ENCODE measurements at regions not wholly inside any gene's neighbourhood (a gene's known extent, or its start where the extent isn't known, plus 50 kb on each side); places are given as distances from the start of the nearest gene placed in this dataset.
"Not testable (repeated sequence)": the region's sequence is repeated elsewhere in the genome, so short reads cannot be mapped to it uniquely, and the experiment has no call there.

DNA sequence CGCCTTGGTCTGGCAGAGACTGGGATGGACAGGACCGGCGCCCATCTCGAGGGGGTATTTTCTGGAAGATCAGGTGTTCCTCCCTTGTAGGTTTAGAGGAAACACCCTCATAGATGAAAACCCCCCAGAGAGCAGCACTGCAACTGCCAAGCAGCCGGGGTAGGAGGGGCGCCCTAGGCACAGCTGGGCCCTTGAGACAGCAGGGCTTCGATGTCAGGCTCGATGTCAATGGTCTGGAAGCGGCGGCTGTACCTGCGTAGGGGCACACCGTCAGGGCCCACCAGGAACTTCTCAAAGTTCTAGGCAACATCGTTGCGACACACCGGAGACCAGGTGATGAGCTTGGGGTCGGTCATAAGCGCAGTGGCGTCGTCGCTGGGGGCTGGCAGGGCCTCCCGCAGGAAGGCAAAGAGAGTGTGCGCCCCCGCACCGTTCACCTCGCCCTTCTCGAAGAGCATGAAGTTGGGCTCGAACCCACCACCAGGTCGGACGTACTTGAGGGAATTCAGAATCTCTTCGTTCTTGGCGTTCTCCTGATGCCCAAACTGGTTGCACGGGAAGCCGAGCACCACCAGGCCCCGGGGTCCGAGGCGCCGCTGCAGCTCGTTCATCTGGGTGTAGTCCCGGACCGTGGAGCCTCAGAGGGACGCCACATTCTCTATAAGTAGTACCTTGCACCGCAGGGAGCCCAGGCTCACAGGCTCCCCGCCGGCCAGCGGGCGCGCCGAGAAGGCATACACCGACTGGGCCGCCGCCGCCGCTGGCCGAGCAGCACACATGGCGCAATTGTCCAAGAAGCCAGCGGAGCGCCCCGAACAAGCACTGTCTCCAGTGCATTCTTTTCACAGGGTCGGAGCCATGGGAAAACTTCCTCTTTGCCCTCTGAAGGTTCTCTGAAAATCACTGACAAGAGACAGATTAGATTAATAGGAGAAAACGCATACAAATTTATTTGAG is 59.0 kb upstream of the ATXN3L start:
- ATAC-seq: not testable (repeated sequence)

DNA sequence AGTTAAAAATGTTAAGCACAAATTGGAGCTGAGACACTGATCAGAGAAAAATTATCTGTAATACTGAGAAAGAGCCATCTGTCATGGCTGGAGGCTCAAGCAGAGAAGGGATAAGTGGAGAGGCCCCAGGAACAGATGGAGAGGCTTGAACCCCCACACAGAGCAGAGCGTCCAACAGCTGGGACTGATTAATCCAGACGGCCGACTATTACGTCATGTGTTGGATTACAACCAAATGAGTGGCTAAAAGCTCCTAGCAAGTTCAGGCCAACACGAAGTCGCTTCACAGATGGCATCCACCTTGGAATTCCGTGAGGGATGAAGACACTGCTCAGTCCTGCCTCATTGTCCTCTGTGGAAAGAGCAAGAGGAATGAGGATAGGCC is 57.7 kb upstream of the ATXN3L start:
- ATAC-seq: no peak

DNA sequence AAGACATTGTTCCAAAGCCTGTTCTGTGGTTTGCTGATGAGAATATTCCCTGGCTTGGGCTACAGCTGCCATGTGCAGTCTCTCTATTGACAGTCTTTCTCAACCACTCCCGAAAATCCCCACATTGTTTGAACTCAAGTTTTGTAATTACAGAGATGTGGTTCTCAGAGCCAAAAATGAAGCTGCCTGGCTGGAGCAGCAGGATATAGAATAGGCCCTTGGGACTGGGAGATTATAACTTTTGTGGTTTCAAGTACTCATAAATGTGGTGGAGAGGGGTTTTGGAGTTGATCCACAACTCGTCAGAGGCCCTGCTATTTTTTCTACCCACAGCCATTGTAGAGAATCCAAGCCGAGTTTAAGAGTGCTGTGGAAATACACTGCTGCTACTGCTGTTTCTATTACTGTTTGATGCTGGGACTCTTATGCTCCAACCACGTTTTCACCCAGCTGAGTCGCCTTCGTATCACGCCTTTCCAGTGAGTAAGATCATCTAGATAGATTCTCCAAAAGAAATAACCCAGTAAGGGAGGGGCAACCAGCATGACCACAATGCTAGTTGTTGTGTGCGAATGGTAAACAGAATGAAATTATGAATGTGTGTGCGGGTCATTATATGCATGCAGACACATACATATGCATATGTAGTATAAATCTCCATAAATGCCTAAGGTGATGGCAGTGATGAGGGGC is 57.1 kb upstream of the ATXN3L start:
- ATAC-seq: peak in 1 of 2 donors; percentile 11

DNA sequence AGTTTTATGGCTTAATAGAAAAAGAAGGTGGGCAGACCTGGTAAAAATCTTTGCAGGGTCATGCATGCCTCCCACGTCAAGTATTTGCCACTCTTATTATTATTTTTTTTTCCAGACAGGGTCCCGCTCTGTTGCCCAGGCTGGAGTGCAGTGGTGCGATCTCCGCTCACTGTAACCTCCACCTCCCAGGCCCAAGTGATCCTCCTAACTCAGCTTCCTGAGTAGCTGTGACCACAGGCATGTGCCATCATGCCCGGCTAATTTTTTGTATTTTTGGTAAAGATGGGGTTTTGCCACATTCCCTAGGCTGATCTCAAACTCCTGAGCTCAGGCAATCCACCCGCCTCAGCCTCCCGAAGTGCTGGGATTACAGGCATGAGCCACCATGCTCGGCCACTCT is 55.7 kb upstream of the ATXN3L start:
- ATAC-seq: not testable (repeated sequence)

DNA sequence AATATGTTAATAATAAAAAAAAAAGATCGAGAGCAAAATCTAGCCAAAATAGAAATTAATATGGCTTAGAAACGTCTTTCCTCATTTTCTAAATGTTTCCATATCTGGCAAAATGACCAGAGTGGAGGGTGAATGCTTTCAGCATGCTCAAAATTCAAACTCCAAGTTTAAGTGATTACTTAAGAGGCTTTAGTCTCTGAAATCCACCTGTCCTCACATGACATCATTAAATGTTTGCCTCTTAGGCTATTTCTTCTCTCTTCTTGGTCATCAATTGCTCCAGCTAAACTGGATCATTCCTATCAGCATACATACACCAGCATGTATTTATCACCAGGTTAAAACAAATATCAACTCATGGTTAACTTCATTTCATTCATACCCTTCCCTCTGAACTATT is 54.5 kb upstream of the ATXN3L start:
- no peak for ATAC-seq

DNA sequence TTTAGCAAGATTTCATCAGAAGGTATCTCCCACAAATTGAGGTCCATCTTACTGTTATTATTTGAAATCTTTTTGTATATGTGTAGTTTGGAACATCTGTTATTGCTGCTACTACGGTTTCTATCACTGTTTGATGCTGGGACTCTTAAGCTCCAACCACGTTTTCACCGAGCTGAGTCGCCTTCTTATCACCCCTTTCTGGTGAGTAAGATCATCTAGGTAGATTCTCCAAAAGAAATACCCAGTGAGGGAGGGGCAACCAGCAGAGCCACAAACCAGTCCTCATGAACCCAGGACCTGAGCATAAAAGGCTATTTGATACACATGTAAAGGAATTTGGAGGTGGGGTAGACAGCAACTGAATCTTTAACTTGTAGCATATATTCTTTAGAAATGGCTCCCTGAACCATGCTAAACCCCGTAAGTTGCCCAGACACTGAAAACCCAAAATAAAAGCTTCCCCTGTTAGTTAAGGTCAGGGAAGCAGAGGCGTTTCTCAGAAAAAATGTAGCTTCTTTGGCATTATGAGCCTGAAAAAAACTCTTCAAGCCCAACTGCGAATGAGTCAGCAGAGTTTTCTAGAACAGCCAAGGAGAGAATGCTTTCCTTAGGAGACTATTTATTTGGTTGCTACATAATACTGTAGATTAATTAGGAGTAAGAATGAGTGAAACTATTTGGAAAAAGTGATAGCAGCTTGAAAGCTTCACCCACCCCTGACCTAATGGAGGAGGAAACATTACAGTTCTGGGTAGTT is 53.8 kb upstream of the ATXN3L start:
- ATAC-seq: peak in 1 of 2 donors; percentile 51

DNA sequence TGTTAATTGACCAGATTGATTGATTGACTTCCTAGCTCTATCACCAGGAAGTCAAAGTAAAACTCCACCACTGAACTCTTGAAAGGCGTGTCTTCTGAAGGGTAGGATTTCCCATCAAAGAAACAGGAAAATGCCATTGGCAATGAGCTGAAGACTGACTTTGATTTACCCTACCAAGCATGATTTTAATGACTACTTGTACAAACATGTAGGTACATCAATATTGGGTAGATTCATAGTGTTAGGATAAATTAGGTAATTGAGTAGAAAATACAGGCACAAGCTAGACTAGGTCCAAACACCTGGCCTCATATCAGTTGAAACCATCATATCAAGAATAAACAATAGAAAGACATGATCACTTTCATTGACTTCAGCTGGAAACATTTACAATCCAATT is 53.2 kb upstream of the ATXN3L start:
- no peak for ATAC-seq

DNA sequence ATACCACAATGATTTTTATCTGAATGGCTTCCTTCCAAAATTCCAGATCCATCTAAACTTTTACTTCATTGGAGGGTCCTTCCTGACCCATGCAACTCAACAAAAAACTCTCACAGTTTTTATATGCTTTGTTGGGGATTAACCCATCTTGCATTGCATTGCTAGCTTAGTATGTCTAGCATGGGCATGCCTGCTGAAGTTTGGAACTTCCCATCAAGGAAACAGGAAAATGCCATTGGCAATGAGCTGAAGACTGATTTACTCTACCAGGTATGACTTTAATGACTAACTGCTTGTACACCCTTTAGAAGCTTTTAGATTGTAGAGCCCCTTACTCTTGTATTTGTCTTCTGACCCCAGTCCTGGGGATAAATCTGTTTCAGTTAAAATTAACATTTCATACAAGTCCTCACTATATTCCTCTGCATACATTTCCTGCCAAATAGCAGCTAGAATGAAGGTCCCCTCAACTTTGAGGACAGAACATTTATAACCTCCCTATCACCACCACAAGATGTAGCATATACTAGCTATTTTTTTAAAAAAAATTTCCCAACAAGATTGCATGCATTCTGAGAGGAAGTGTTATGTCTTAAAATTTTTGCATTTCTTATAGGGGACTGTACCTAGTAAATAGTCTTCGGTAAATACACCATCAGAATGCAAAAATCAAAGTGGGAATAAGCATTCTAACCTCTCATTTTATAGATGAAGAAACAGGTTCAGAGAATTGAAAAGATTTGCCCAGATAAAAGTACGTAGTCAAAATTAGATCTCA is 52.5 kb upstream of the ATXN3L start:
- no peak for ATAC-seq

DNA sequence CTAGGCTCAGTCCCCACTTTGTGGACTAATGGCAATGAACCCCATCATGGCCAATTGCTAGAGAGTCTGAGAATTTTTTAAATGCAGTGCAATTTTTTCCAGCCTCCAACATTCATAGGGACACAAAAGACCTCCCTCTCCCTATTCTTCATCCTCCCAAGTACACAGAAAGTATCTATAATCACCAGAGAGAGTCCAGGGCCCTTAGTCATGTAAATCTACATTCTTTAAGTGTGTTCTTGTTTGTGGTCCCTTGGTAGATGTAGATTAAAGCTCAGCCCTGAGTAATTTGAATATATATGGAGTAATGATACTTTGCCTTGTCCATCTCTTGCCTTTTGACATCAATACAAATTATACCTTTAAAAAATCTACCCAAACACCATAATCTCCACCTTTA is 51.3 kb upstream of the ATXN3L start:
- no peak for ATAC-seq

DNA sequence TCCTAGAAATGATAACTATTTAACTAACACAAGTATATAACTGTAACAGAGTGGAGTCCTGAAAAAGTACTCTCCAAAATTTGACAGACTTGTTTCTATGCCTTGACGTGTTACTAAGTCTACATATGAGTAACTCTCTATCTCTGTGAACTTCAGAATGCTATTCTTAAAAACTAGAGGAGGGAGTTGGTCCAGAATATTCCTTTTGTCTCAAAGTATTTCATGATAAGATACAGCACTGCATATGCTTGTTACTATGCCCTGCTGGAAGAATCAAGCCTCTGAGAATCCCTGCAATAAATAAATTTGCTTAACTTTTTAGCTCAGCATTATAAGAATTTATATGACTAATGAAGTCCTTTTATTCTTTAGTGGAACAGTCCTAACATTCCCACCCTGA is 50.9 kb upstream of the ATXN3L start:
- no peak for ATAC-seq

Measured in activated CD4-positive, CD25-positive, alpha-beta regulatory T cell treated with anti-CD3 and anti-CD28 coated beads, Interleukin-2, amount 50 U/mL, for 24 hours (primary cell).